HCT116 (cell line): ENCODE measurements at regions not wholly inside any gene's neighbourhood (a gene's known extent, or its start where the extent isn't known, plus 50 kb on each side); places are given as distances from the start of the nearest gene placed in this dataset.

Source experiments
- ATAC-seq: fragments of 200-7000 bp; cut with Tn5 transposase; 2 replicates; pipeline ENCODE4 v1.9.1; 2020; ENCODE audit warnings: mild to moderate bottlenecking, moderate library complexity
- BruUV-seq: library from RNA; stranded (reverse); fragments of 400-500 nt; replicated peaks from 2 replicates; lab custom pipeline; 2021; lab: Mats Ljungman, UMichigan
- CTCF ChIA-PET: fragments of 300-600 bp; sonication (Branson Sonifier 250); formaldehyde crosslinking; loops from one replicate; lab custom pipeline; 2021; ENCODE audit warnings: antibody characterized with exemption; lab: Charles Lee
- POLR2A ChIA-PET: fragments of 300-600, 350-600 bp; sonication (Branson Sonifier 250); formaldehyde crosslinking; loops from one replicate; lab custom pipeline; 2021; ENCODE audit warnings: antibody characterized with exemption; lab: Charles Lee
- RAD21 ChIA-PET, 2 experiments: fragments of 300-600 bp; sonication (Branson Sonifier 250); formaldehyde crosslinking; loops; one replicate each; lab custom pipeline; 2023; ENCODE audit warnings: low total read pairs in 2 of 2; ENCODE audit not compliant: uncharacterized antibody in 2 of 2, unreplicated experiment in 2 of 2, low non-redundant PET in 1 of 2; lab: Charles Lee
- DNase-seq: peaks from one replicate; pipeline ENCODE4 v3.0.0-alpha.2; 2010; ENCODE audit warnings: low read depth, low spot score
- H2AFZ ChIP-seq: fragments of 200-600 bp; shearing (Covaris generic), sonication (generic); 2 replicates; pipeline ENCODE4 v1.6.1; 2017; ENCODE audit warnings: low read depth, mixed run types, mixed read lengths, antibody characterized with exemption, low read length; ENCODE audit not compliant: poor library complexity, severe bottlenecking
- H3K27ac ChIP-seq: 2 replicates; pipeline ENCODE4 v1.5.1; 2012; ENCODE audit warnings: low read depth, low read length
- H3K27me3 ChIP-seq: fragments of 200-600 bp; sonication (generic); 2 replicates; pipeline ENCODE4 v1.6.1; 2016; ENCODE audit warnings: mixed run types, low read length, mixed read lengths; ENCODE audit not compliant: insufficient read depth
- H3K36me3 ChIP-seq, 2 experiments: fragments of 200-500 bp in 1 of 2; fragments of 200-600 bp in 1 of 2; sonication (Bioruptor generic) in 1 of 2; sonication (generic) in 1 of 2; 2 replicates each; pipeline versions ENCODE4 v1.5.1 to v1.6.1; 2014 to 2016; ENCODE audit warnings: low read length in 2 of 2, inconsistent platforms in 1 of 2, mixed read lengths in 1 of 2, mixed run types in 1 of 2; ENCODE audit not compliant: insufficient read depth in 2 of 2, control insufficient read depth in 1 of 2
- H3K4me1 ChIP-seq, 2 experiments: fragments of 200-600 bp in 1 of 2; sonication (generic) in 1 of 2; 2 replicates each; pipeline versions ENCODE4 v1.5.1 to v1.6.1; 2012 to 2017; ENCODE audit warnings: low read length in 2 of 2, inconsistent platforms in 1 of 2, mild to moderate bottlenecking in 1 of 2, mixed read lengths in 1 of 2, mixed run types in 1 of 2, moderate library complexity in 1 of 2; ENCODE audit not compliant: insufficient read depth in 2 of 2, control insufficient read depth in 1 of 2
- H3K4me2 ChIP-seq: fragments of 200-600 bp; sonication (generic); 2 replicates; pipeline ENCODE4 v1.6.1; 2017; ENCODE audit warnings: mixed run types, low read length, mixed read lengths
- H3K4me3 ChIP-seq, 2 experiments: fragments of 200-600 bp in 1 of 2; sonication (generic) in 1 of 2; replicated peaks in 1 of 2; 2 replicates each; pipeline ENCODE4 v1.5.1; 2011 to 2016; ENCODE audit warnings: low read length in 2 of 2, control low read depth in 1 of 2, low read depth in 1 of 2, mild to moderate bottlenecking in 1 of 2, mixed read lengths in 1 of 2, mixed run types in 1 of 2
- H3K79me2 ChIP-seq: fragments of 200-600 bp; sonication (generic); 2 replicates; pipeline ENCODE4 v1.6.1; 2017; ENCODE audit warnings: mild to moderate bottlenecking, mixed run types, low read length, moderate library complexity, mixed read lengths; ENCODE audit not compliant: insufficient read depth
- H3K9ac ChIP-seq: fragments of 200-600 bp; sonication (generic); 2 replicates; pipeline ENCODE4 v1.6.1; 2016; ENCODE audit warnings: low read length, mixed read lengths
- H3K9me2 ChIP-seq: fragments of 200-600 bp; sonication (generic), shearing (Covaris generic); 2 replicates; pipeline ENCODE4 v1.6.1; 2017; ENCODE audit warnings: mixed run types, mild to moderate bottlenecking, moderate library complexity; ENCODE audit not compliant: insufficient read depth
- H3K9me3 ChIP-seq, 2 experiments: fragments of 200-500 bp in 1 of 2; fragments of 200-600 bp in 1 of 2; sonication (Bioruptor generic) in 1 of 2; sonication (generic) in 1 of 2; 2 replicates each; pipeline ENCODE4 v1.6.1; 2014 to 2017; ENCODE audit warnings: low read length in 2 of 2, mixed read lengths in 2 of 2, inconsistent platforms in 1 of 2, low read depth in 1 of 2, mild to moderate bottlenecking in 1 of 2, mixed run types in 1 of 2, moderate library complexity in 1 of 2; ENCODE audit not compliant: control insufficient read depth in 1 of 2, insufficient read depth in 1 of 2
- H4K20me1 ChIP-seq: fragments of 200-600 bp; sonication (generic), shearing (Covaris generic); 2 replicates; pipeline ENCODE4 v1.6.1; 2017; ENCODE audit warnings: mixed run types, mild to moderate bottlenecking, moderate library complexity; ENCODE audit not compliant: insufficient read depth
- CBX3 ChIP-seq: IDR thresholded peaks from 2 replicates; pipeline ENCODE4 v1.6.1; 2012; ENCODE audit warnings: low read depth
- EGR1 ChIP-seq: IDR thresholded peaks from 2 replicates; pipeline ENCODE4 v1.6.1; 2012; ENCODE audit warnings: low read depth
- ELF1 ChIP-seq: IDR thresholded peaks from 2 replicates; pipeline ENCODE4 v1.6.1; 2012; ENCODE audit warnings: low read depth, borderline replicate concordance
- EZH2 ChIP-seq: fragments of 200-600 bp; sonication (generic); IDR thresholded peaks from 2 replicates; pipeline ENCODE4 v1.6.1; 2017; ENCODE audit warnings: antibody characterized with exemption, mixed run types
- FOSL1 ChIP-seq: IDR thresholded peaks from 2 replicates; pipeline ENCODE4 v1.6.1; 2012; ENCODE audit warnings: low read depth
- JUND ChIP-seq: IDR thresholded peaks from 2 replicates; pipeline ENCODE4 v1.6.1; 2012
- POLR2AphosphoS5 ChIP-seq: IDR thresholded peaks from 2 replicates; pipeline ENCODE4 v1.6.1; 2011; ENCODE audit warnings: mild to moderate bottlenecking, low read depth, low read length, moderate library complexity
- RAD21 ChIP-seq: IDR thresholded peaks from 2 replicates; pipeline ENCODE4 v1.6.1; 2012; ENCODE audit warnings: low read depth, mild to moderate bottlenecking
- SIN3A ChIP-seq: IDR thresholded peaks from 2 replicates; pipeline ENCODE4 v1.6.1; 2012; ENCODE audit warnings: low read depth
- SRF ChIP-seq: IDR thresholded peaks from 2 replicates; pipeline ENCODE4 v1.6.1; 2012; ENCODE audit warnings: low read depth
- ZFX ChIP-seq: fragments of 450-650 bp; IDR thresholded peaks from 2 replicates; pipeline ENCODE4 v1.6.1; 2017
- ZNF274 ChIP-seq: fragments of 200-500 bp; sonication (Bioruptor generic); IDR thresholded peaks from 2 replicates; pipeline ENCODE4 v1.6.1; 2014; ENCODE audit warnings: mild to moderate bottlenecking, low read depth, low read length, inconsistent platforms
- intact Hi-C: fragments of 100-400 bp; cut with micrococcal nuclease; formaldehyde crosslinking; loops from 2 replicates; pipeline ENCODE4 v1.10.0; 2022
- TF ChIP-seq, protein P1 (sequence below): IDR thresholded peaks from 2 replicates; pipeline ENCODE4 v1.6.1; 2012; ENCODE audit warnings: low read depth
- TF ChIP-seq, protein P2 (sequence below): IDR thresholded peaks from 2 replicates; pipeline ENCODE4 v1.6.1; 2012
- TF ChIP-seq, protein P3 (sequence below), 3 experiments: fragments of 200-600 bp in 1 of 3; sonication (generic) in 1 of 3; IDR thresholded peaks in 2 of 3; conservative IDR thresholded peaks in 1 of 3; 2 replicates each; pipeline ENCODE4 v1.5.1; 2012 to 2017; ENCODE audit warnings: low read depth in 2 of 3, low read length in 2 of 3, antibody characterized with exemption in 1 of 3, borderline replicate concordance in 1 of 3, control low read depth in 1 of 3, mild to moderate bottlenecking in 1 of 3, mixed read lengths in 1 of 3, mixed run types in 1 of 3, moderate library complexity in 1 of 3; ENCODE audit not compliant: insufficient read depth in 1 of 3
- TF ChIP-seq, protein P4 (sequence below): IDR thresholded peaks from 2 replicates; pipeline ENCODE4 v1.6.1; 2012

DNA sequence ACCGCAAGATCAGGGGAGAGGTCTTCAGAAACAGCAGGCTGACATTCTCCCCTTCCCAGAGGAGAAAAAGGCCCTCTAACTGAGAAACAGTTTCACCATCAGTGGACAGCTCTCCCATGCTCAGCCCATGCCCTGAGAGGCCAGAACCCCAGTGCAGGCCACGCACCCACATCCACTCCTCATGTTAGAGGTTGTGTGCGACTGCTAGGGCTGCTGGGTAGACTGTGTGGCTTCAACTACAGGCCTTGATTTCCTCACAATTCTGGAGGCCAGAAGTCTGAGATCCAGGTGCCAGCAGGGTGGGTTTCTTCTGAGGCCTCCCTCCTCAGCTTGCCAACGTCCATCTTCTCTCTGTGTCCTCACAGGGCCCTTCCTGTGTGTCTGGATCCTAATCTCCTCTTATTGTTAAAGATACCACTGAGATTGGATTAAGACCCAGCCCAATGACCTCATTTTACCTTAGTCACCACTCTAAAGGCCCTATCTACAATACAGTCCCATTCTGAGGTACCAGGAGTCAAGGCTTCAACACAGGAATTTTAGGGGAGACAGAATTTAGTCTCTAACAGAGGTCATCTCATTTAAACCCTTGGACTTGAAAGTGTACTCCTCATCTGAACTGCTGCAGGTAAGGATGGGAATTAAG is 67.7 kb upstream of the CD93 start:
- ATAC-seq: no peak
- CTCF ChIA-PET: no interaction called here
- Histone ChIP-seq H3K4me2 (no peak overlapping the region), H3K36me3 (no peaks in the 10 kb centered on the region), H3K9ac (no peak overlapping the region), H3K9me3 (no peaks in the 10 kb centered on the region), H3K4me3 (no peak overlapping the region), H3K4me1 (peaks cover 15 to 69% of the 10 kb centered on the region in 2 experiments), H3K27ac (no peak overlapping the region), H4K20me1 (no peaks in the 10 kb centered on the region), H3K79me2 (no peaks in the 10 kb centered on the region)
- RAD21 ChIA-PET: no interaction called here
- no TSS peak for BruUV-seq
- POLR2A ChIA-PET: no interaction called here
- intact Hi-C loops: loop anchor here (10.0 kb wide), 1 partner anchor 779 kb away; no protein-coding TSS in a partner anchor
- TF ChIP-seq ZNF274 (no peak), POLR2AphosphoS5 (no peak), RAD21 (no peak), SIN3A (no peak), ELF1 (no peak), EZH2 (no peak)
- TF ChIP-seq, all 23 proteins: peak for 0
- no peak for DNase-seq
- no peaks in the 10 kb centered on the region for H3K27me3 ChIP-seq
- H3K9me2 ChIP-seq: no peaks in the 10 kb centered on the region
- H2AFZ ChIP-seq: no peak overlapping the region

DNA sequence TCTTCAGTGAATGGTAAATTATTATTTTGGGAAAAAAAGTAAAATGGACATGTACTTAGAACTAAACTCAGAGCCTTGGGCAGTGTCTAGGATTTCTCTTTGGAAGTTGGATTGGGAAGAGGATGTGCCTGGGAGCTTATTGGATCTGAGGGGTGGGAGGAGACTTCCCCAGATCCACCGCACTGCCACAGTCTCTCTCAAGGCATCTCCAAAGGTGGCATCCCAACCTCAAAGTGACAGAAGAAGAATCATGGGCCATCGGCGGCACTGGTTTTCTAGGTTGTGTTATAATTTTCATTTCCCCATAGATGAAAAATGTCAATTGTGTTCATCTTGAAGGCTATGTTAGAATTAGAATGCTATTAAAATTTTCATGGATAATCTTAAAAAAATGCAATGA is 66.8 kb upstream of the CD93 start:
- RAD21 ChIA-PET: no interaction called here
- no peak for TF ChIP-seq CBX3
- TF ChIP-seq, protein P1, sequence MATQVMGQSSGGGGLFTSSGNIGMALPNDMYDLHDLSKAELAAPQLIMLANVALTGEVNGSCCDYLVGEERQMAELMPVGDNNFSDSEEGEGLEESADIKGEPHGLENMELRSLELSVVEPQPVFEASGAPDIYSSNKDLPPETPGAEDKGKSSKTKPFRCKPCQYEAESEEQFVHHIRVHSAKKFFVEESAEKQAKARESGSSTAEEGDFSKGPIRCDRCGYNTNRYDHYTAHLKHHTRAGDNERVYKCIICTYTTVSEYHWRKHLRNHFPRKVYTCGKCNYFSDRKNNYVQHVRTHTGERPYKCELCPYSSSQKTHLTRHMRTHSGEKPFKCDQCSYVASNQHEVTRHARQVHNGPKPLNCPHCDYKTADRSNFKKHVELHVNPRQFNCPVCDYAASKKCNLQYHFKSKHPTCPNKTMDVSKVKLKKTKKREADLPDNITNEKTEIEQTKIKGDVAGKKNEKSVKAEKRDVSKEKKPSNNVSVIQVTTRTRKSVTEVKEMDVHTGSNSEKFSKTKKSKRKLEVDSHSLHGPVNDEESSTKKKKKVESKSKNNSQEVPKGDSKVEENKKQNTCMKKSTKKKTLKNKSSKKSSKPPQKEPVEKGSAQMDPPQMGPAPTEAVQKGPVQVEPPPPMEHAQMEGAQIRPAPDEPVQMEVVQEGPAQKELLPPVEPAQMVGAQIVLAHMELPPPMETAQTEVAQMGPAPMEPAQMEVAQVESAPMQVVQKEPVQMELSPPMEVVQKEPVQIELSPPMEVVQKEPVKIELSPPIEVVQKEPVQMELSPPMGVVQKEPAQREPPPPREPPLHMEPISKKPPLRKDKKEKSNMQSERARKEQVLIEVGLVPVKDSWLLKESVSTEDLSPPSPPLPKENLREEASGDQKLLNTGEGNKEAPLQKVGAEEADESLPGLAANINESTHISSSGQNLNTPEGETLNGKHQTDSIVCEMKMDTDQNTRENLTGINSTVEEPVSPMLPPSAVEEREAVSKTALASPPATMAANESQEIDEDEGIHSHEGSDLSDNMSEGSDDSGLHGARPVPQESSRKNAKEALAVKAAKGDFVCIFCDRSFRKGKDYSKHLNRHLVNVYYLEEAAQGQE: no peak
- no peak for TF ChIP-seq JUND
- no peak for TF ChIP-seq SRF
- TF ChIP-seq EGR1: no peak
- TF ChIP-seq ZFX: no peak
- TF ChIP-seq FOSL1: no peak
- TF ChIP-seq, protein P2, sequence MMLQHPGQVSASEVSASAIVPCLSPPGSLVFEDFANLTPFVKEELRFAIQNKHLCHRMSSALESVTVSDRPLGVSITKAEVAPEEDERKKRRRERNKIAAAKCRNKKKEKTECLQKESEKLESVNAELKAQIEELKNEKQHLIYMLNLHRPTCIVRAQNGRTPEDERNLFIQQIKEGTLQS: no peak
- TF ChIP-seq, protein P3, sequence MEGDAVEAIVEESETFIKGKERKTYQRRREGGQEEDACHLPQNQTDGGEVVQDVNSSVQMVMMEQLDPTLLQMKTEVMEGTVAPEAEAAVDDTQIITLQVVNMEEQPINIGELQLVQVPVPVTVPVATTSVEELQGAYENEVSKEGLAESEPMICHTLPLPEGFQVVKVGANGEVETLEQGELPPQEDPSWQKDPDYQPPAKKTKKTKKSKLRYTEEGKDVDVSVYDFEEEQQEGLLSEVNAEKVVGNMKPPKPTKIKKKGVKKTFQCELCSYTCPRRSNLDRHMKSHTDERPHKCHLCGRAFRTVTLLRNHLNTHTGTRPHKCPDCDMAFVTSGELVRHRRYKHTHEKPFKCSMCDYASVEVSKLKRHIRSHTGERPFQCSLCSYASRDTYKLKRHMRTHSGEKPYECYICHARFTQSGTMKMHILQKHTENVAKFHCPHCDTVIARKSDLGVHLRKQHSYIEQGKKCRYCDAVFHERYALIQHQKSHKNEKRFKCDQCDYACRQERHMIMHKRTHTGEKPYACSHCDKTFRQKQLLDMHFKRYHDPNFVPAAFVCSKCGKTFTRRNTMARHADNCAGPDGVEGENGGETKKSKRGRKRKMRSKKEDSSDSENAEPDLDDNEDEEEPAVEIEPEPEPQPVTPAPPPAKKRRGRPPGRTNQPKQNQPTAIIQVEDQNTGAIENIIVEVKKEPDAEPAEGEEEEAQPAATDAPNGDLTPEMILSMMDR (IDR thresholded peaks at IDR 0.05 in 2 of 3, conservative IDR thresholded peaks at IDR 0.05 in 1 of 3; ENCODE audit: borderline replicate concordance in 1 of 3, insufficient read depth in 1 of 3, low read depth in 2 of 3, low read length in 2 of 3): no peak
- TF ChIP-seq SIN3A: no peak
- TF ChIP-seq, protein P4, sequence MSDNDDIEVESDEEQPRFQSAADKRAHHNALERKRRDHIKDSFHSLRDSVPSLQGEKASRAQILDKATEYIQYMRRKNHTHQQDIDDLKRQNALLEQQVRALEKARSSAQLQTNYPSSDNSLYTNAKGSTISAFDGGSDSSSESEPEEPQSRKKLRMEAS: no peak
- TF ChIP-seq EZH2: no peak

More for the DNA sequence above, 66.8 kb upstream of the CD93 start:
- ChIA-PET CTCF (interaction anchor here (1.6 kb wide), 1 partner anchor 48 kb away, joined by 3 read pairs; no protein-coding TSS in a partner anchor), POLR2A (interaction anchor here (0.5 kb wide), 1 partner anchor 1850 kb away, joined by 3 read pairs; the partner anchor contains the start of gene XRN2)
- Histone ChIP-seq H3K36me3 (no peaks in the 10 kb centered on the region), H3K9ac (no peak overlapping the region), H3K9me3 (no peaks in the 10 kb centered on the region), H3K27ac (no peak overlapping the region), H3K4me3 (no peak overlapping the region), H2AFZ (peak overlapping the region; percentile 20), H3K9me2 (no peaks in the 10 kb centered on the region), H4K20me1 (no peaks in the 10 kb centered on the region), H3K27me3 (no peaks in the 10 kb centered on the region), H3K4me2 (no peak overlapping the region; the same call in 1 of the 2 replicates), H3K4me1 (peaks cover 23 to 79% of the 10 kb centered on the region in 2 experiments), H3K79me2 (no peaks in the 10 kb centered on the region)
- ATAC-seq (no peak), DNase-seq (no peak)
- BruUV-seq: no TSS peak
- intact Hi-C loops: loop anchor here (10.0 kb wide), 1 partner anchor 778 kb away; no protein-coding TSS in a partner anchor
